Right ventricle myocardium inferior (tissue), 1 donor: ENCODE measurements at regions not wholly inside any gene's neighbourhood (a gene's known extent, or its start where the extent isn't known, plus 50 kb on each side); places are given as distances from the start of the nearest gene placed in this dataset.
"Not testable (repeated sequence)": the region's sequence is repeated elsewhere in the genome, so short reads cannot be mapped to it uniquely, and the experiment has no call there.

Experiments
- ATAC-seq: fragments of 200-7000 bp; cut with Tn5 transposase; one replicate; pipeline ENCODE4 v1.9.1; 2020; ENCODE audit warnings: mild to moderate bottlenecking, moderate library complexity
- DNase-seq: peaks from one replicate; pipeline ENCODE4 v3.0.0; 2021; ENCODE audit errors: missing footprints
- intact Hi-C: fragments of 100-400 bp; cut with DNase I; formaldehyde crosslinking; loops from one replicate; pipeline ENCODE4 v1.11.0; 2022
- donor health status: DM: no; HTN: yes; CAD: no; lungs with severe emphysema.

GRCh38 chr2:184067502-184067901 is 530.8 kb upstream of the ZNF804A start:
- intact Hi-C loops: no loop called here
- ATAC-seq (no peak), DNase-seq (no peak)

DNA sequence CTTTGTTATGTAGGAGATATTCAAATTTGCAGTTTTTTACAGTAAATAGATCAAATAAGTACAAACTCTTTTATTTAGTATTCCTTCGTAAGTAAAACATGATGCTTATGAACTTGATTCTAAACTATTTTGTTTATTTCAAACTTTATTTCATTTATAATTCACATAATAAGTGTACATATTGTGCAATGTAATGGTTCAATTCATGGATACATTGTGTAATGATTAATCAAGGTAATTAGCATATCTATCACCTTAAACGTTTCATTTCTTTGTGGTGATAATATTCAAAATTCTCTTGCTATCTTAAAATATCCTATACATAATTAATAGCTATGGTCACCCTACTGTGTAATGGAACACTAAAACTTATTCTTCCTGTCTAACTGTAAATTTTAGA is 525.9 kb upstream of the ZNF804A start:
- DNase-seq (no peak), ATAC-seq (no peak)
- intact Hi-C loops: no loop called here

DNA sequence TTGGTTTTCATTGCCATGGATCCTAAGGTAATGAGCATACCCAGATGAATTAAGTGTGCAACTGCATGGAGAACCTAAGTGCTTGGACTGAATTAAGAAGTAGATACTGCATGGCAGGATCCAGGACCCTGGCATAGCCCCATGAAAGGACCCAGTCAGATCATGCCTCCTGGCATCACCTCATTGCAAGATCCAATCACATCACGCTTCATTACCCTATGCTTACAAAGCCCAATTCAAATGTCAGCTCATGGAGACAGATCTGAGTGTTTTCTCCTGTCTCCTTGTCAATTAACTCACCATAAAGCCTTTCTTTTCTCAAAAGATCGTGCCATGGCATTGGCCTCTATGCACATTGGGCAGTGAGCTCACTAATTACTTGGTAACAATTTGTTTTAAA is 519.8 kb upstream of the ZNF804A start:
- intact Hi-C loops: no loop called here
- ATAC-seq: no peak

DNA sequence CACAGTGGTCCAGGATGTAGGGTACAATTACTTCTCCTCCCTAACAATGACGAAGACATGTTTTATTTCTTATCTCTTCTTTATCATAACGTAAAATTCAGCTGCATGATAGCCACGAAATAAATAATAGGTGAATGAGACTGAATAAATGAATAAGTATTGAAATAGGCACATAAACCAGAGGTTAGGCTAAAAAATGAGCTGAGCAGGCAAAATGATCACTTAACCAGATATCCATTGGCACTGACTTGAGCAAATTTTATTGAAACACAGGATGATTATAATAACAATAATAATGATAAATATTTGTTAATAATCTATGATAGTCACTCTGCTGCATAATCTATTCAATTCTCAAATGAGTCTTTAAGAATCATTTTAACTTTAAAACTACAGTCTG is 506.9 kb upstream of the ZNF804A start:
- DNase-seq (no peak), ATAC-seq (no peak)
- intact Hi-C loops: no loop called here

More for the DNA sequence above, 519.8 kb upstream of the ZNF804A start:
- no peak for DNase-seq

DNA sequence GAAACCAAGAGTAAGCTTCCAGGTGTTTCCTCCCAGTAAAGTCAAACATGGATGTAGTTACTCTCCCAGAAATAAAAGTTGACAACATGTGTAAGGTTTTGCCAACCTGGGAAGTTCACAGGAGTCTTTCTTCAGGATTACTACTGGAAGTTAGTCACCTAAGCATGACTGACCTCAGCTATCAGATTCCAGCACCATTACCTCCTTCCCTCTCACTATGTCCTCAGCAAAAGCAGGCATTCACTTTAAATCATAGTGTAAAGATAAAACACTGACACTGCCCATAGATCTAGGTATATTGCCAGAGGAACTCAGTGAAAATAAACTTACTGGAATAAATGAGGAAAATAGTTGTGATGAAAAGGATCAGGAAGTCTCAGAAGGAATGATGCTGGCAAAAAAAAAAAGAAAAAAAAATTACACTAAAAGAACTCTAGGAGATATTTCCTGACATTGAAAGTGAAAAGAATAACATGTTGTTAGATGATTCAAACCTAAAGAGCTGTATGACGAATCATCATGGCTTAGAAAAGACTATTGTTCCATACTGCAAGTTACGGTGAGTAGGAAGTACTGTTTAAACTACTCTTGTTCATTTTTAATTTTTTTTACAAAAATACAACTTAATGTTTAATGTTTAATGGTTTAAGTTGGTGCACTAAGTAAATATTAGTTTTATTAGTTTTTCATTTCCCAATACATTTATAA is 484.5 kb upstream of the ZNF804A start:
- intact Hi-C loops: no loop called here
- ATAC-seq: no peak
- no peak for DNase-seq

- intact Hi-C loops: no loop called here
- DNase-seq (no peak), ATAC-seq (no peak)
Observed at GRCh38 chr2:184114439-184114838, 483.9 kb upstream of the ZNF804A start.

- ATAC-seq (no peak), DNase-seq (no peak)
- intact Hi-C loops: no loop called here
Observed at GRCh38 chr2:184119989-184120800, 478.1 kb upstream of the ZNF804A start.

DNA sequence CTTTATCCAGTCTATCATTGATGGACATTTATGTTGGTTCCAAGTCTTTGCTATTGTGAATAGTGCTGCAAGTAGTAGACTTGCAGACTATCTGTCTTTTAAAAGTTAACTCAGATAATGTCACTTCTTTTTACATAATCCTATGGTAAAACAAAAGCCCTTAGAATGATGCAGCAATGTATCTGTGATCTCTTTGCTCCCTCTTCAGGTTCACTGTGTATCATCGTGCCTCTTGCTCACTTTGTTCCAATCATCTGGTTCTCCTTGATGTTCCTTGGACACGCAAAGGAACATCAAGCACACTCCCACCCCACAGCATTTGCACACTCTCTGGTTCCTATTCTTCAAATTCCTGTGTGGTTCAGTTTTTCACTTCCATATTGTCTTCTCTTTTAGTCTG is 472.5 kb upstream of the ZNF804A start:
- ATAC-seq: no peak

GRCh38 chr2:184129073-184129472 is 469.3 kb upstream of the ZNF804A start:
- intact Hi-C loops: no loop called here
- no peak for DNase-seq
- no peak for ATAC-seq

More for the DNA sequence above, 472.5 kb upstream of the ZNF804A start:
- no peak for DNase-seq
- intact Hi-C loops: no loop called here

DNA sequence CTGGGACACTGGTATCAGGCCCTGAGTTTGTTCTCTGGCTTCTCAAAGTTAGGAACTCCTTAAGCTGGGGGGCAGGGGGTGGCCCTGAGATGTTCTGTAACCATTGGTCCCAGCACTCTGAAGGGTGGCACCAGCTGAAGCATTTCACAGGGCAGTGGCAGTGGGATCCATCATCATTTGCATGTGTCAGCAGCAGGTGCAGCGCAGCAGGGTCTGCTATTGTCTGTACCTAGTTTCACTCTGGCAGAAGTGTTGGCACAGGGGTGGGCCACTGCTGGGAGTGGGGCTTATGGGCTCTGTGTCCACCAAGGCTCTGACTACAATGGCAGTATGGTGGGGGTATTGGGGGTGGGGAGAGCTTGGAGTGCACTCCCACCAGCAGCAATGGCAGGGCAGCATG is 460.4 kb upstream of the ZNF804A start:
- intact Hi-C loops: no loop called here
- no peak for ATAC-seq
- DNase-seq: no peak

- ATAC-seq (no peak), DNase-seq (no peak)
- intact Hi-C loops: no loop called here
Observed at GRCh38 chr2:184141866-184142265, 456.5 kb upstream of the ZNF804A start.

- no peak for ATAC-seq
- DNase-seq: no peak
- intact Hi-C loops: no loop called here
Observed at GRCh38 chr2:184154438-184154837, 443.9 kb upstream of the ZNF804A start.

DNA sequence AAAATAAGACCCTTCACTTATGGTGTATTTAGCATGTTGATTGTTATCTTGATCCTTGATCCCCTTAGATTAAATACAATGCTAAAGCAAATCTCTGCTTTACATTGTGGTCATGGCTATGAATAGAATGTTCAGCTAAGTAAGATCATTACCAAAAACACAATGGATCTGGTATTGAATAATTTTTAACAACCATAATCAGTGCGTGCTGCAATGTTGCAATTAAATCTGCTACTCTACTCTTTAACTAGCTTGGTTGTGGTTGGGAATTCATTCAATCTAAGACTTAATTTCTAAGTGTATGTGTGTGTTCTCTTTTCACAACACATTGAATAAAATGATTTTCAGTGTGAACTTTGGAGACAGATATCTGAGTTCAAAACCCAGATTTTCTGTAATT is 442.5 kb upstream of the ZNF804A start:
- intact Hi-C loops: no loop called here
- ATAC-seq (no peak), DNase-seq (no peak)

DNA sequence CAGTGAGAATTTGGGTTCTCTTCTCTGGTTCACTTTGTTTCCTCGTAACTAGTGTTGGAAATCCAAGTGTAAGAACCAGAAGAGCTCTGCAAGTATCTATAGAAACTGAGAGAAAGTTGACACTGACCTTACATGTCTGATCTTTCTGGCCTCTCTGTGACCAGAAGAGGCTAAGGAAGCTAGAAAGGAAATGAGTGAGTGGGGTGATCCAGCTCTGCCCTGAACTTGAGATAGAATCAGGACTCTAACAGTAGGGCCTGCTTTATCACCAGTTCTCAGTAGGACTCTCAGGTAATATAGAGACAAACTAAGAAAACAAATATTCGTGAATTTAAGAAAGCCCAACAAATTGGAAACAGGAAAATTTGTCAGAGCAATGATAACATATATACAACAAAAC is 441.2 kb upstream of the ZNF804A start:
- no peak for ATAC-seq
- intact Hi-C loops: no loop called here

GRCh38 chr2:184162426-184162825 is 435.9 kb upstream of the ZNF804A start:
- intact Hi-C loops: no loop called here
- DNase-seq (no peak), ATAC-seq (no peak)

More for the DNA sequence above, 441.2 kb upstream of the ZNF804A start:
- no peak for DNase-seq

DNA sequence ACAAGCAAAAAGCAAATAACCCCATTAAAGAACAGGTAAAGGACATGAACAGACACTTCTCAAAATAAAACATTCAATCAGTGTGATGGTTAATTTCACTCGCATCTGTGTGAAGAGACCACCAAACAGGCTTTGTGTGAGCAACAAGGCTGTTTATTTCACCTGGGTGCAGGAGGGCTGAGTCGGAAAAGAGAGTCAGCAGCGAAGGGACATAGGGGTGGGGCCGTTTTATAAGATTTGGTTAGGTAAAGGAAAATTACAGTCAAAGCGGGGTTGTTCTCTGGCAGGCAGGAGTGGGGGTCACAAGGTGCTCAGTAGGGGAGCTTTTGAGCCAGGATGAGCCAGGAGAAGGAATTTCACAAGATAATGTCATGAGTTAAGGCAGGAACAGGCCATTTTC is 429.5 kb upstream of the ZNF804A start:
- DNase-seq, intact Hi-C loops, ATAC-seq: not testable (repeated sequence)

DNA sequence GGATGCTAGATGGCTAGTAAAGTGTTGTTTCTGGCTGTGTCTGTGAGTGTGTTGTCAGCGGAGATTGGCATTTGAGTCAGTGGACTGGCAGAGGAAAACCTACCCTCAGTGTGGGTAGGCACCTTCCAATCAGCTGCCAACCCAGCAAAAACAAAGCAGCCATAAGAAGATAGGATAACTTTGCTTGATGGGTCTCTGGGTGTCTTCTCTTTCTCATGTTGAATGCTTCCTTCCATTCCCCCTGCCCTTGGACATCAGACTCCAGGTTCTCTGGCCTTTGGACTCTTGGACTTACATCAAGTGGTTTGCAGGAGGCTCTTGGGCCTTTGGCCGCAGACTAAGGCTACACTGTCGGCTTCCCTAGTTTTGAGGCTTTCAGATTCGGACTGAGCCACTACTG is 429.0 kb upstream of the ZNF804A start:
- DNase-seq (no peak), ATAC-seq (no peak)
- intact Hi-C loops: no loop called here

- ATAC-seq (no peak), DNase-seq (no peak)
- intact Hi-C loops: no loop called here
Observed at GRCh38 chr2:184174493-184175104, 423.7 kb upstream of the ZNF804A start.

DNA sequence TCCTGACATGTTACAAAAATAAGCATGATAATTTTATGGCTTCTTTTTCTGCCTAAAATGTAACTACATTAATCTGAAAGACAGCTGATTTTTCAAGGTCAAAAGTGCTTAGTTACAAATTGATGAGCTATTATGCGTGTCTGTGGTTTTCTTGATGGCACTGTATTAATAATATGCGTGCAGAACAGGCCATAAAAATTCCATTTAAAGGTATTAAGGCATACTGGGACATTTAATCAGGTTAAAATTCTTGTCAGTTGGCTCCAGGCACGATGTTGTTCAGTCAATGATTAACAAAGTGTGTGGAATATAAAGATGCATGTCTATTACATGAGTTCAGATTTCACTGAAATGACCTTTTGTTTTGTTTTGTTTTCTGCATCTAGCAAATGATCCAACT is 420.1 kb upstream of the ZNF804A start:
- ATAC-seq: no peak
- no peak for DNase-seq
- intact Hi-C loops: no loop called here

DNA sequence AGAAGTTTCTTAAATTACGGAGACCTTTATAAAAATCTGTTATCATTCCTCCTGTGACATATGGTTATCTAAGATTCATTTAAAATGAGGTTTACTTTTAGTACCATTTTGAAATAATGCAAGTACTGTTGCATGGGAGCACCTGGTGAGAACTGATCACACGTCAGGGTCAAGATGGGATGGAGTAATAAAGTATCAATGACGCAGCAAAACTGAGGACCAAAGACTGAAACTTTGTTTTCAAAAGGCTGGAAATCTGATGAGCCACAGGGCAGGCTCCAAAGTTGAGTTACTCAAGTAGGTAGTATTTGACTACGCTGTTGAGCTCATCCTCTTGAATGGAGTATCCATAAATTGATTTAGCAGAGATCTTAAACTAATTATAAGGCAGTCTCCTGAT is 411.9 kb upstream of the ZNF804A start:
- ATAC-seq: no peak
- intact Hi-C loops: no loop called here
- no peak for DNase-seq
